Aorta (tissue), 5 donors: ENCODE measurements at regions not wholly inside any gene's neighbourhood (a gene's known extent, or its start where the extent isn't known, plus 50 kb on each side); places are given as distances from the start of the nearest gene placed in this dataset.

Experiments used
- ATAC-seq: fragments of 200-7000 bp; cut with Tn5 transposase; one replicate; pipeline ENCODE4 v1.9.1; 2022; ENCODE audit warnings: moderate library complexity; ENCODE audit not compliant: low FRiP score
- DNase-seq, 2 donors: peaks; one replicate each; pipeline ENCODE4 v3.0.0-alpha.2; 2020
- H3K27ac ChIP-seq, 2 donors: one replicate each; pipeline ENCODE4 v1.5.1; 2013; ENCODE audit warnings: low read length in 2 of 2, mild to moderate bottlenecking in 2 of 2, moderate library complexity in 2 of 2, control low read depth in 1 of 2, inconsistent platforms in 1 of 2, low read depth in 1 of 2
- H3K27me3 ChIP-seq, 2 donors: one replicate each; pipeline ENCODE4 v1.6.1; 2013; ENCODE audit warnings: control low read depth in 1 of 2, low read length in 1 of 2, mild to moderate bottlenecking in 1 of 2, moderate library complexity in 1 of 2; ENCODE audit not compliant: insufficient read depth in 2 of 2, control insufficient read depth in 1 of 2
- H3K36me3 ChIP-seq, 2 donors: one replicate each; pipeline ENCODE4 v1.6.1; 2013; ENCODE audit warnings: control low read depth in 1 of 2, low read length in 1 of 2, mild to moderate bottlenecking in 1 of 2; ENCODE audit not compliant: insufficient read depth in 2 of 2, control insufficient read depth in 1 of 2
- H3K4me1 ChIP-seq, 2 donors: one replicate each; pipeline ENCODE4 v1.6.1; 2013; ENCODE audit warnings: low read length in 2 of 2, control low read depth in 1 of 2, mild to moderate bottlenecking in 1 of 2, moderate library complexity in 1 of 2; ENCODE audit not compliant: insufficient read depth in 2 of 2, control insufficient read depth in 1 of 2
- H3K4me3 ChIP-seq, 2 donors: one replicate each; pipeline ENCODE4 v1.5.1; 2013; ENCODE audit warnings: low read length in 2 of 2, control low read depth in 1 of 2, mild to moderate bottlenecking in 1 of 2
- H3K9me3 ChIP-seq: one replicate; pipeline ENCODE4 v1.6.1; 2013; ENCODE audit warnings: mild to moderate bottlenecking, low read length; ENCODE audit not compliant: control insufficient read depth
- WGBS, 2 donors: extraction: QIAGEN DNeasy Blood & Tissue Kit; methylation state at CpG; one replicate each; pipeline ENCODE4 v1.1.7; 2013; 5-methylcytosine and 5-hydroxymethylcytosine counted together
- intact Hi-C, 2 donors: fragments of 100-400 bp; cut with DNase I; formaldehyde crosslinking; loops; one replicate each; pipeline versions ENCODE4 v1.14.2 to v1.15.0; 2022
- donor health status: healthy with polysubstance abuse.
- donor health status: Bipolar disorder and iron deficiency.
- donor health status: DM: no; HTN: no; CAD: no.
- donor health status: DM: no; HTN: no; CAD: no.
- donor health status: DM: yes; HTN: yes; CAD: no.

GRCh38 chr12:105451211-105451610 is 120.7 kb downstream of the C12orf75 start:
- ATAC-seq (peak; percentile 28), DNase-seq (no peak)
- H3K9me3 ChIP-seq = no peaks in the 10 kb centered on the region
- H3K27me3 ChIP-seq = no peaks in the 10 kb centered on the region
- no peak overlapping the region for H3K4me3 ChIP-seq
- intact Hi-C loops = no loop called here
- 50 to 89% methylated on average over 3 of the region's 3 CpGs for WGBS, 2 donors
- H3K4me1 ChIP-seq = no peaks in the 10 kb centered on the region
- no peaks in the 10 kb centered on the region for H3K36me3 ChIP-seq
- no peak overlapping the region for H3K27ac ChIP-seq

DNA sequence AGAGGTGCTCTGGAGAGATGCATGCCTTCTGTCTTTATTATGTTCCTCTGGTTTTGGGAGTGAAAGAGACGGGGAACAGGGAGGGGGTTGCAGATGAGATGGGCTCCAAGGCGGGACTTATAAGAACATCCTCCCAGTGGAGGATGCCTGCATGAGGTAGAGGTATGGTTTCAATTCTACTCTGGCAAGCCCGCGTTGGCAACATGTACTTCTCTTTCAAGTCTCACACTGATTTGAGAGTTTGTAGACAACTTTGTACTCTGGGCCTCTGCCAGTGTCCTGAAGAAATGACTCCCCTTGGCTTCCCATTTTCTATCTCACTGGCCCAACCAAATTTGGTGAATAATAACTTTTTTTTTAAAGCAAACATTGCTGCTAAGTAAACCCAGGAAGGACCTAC is 121.3 kb downstream of the C12orf75 start:
- ATAC-seq (peak; percentile 45), DNase-seq (no peak)
- H3K4me1 ChIP-seq = no peaks in the 10 kb centered on the region
- H3K27ac ChIP-seq = no peak overlapping the region
- H3K4me3 ChIP-seq = no peak overlapping the region
- H3K36me3 ChIP-seq = no peaks in the 10 kb centered on the region
- WGBS, 2 donors = 64 to 96% methylated on average over 4 of the region's 4 CpGs
- no peaks in the 10 kb centered on the region for H3K27me3 ChIP-seq
- intact Hi-C loops = no loop called here
- no peaks in the 10 kb centered on the region for H3K9me3 ChIP-seq

- 86 to 91% methylated on average over 1 of the region's 1 CpG for WGBS, 2 donors
- Histone ChIP-seq H3K27me3 (no peaks in the 10 kb centered on the region), H3K4me1 (peaks cover 0 to 3% of the 10 kb centered on the region in 2 donors), H3K9me3 (no peaks in the 10 kb centered on the region), H3K4me3 (no peak overlapping the region), H3K27ac (no peak overlapping the region), H3K36me3 (no peaks in the 10 kb centered on the region)
- intact Hi-C loops = no loop called here
- ATAC-seq (no peak), DNase-seq (no peak)
Observed at GRCh38 chr12:105453316-105453715, 122.8 kb downstream of the C12orf75 start.

DNA sequence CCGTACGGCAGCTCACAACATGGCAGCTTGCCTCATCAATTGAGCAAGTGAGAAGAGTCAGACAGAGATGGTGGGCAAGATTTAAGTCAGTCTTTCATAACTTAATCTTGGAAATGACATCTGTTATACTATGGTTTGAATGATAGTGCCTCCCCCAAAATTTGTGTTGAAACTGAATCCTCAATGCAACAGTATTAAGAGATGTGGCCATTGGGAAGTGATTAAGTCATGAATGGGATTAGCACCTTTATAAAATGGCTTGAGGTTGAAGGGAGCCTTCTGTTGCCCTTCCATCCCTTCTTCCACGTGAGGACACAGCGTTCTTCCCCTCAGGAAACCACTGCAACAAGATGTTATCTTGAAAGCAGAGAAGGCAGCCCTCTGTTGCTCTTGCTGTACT is 124.2 kb downstream of the C12orf75 start:
- no peak overlapping the region for H3K4me3 ChIP-seq
- WGBS, 2 donors = 84 to 94% methylated on average over 4 of the region's 4 CpGs
- H3K36me3 ChIP-seq = no peaks in the 10 kb centered on the region
- DNase-seq (no peak), ATAC-seq (no peak)
- H3K4me1 ChIP-seq = peaks cover 0 to 3% of the 10 kb centered on the region in 2 donors
- intact Hi-C loops = no loop called here
- no peaks in the 10 kb centered on the region for H3K27me3 ChIP-seq
- H3K9me3 ChIP-seq = no peaks in the 10 kb centered on the region
- no peak overlapping the region for H3K27ac ChIP-seq

DNA sequence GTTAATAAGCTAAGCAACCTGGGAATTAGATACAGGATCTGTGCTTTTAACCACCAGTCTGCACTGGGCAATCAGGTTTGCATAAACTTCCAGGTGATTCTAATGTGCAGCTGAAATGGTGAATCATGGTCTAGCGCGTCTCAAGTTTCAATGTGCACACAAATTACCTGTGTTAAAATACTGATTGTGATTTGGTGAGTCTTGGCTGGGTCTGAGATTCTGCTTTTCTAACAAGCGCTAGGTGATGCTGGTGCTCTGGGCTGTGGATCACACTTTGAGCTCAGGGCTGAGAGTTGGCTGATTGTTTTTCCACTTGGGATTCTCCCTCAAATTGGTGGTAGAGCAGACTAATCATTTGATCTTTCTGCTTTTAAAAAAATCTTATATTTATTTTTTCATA is 124.8 kb downstream of the C12orf75 start:
- Histone ChIP-seq H3K9me3 (no peaks in the 10 kb centered on the region), H3K36me3 (no peaks in the 10 kb centered on the region), H3K27ac (no peak overlapping the region), H3K4me1 (peaks cover 0 to 3% of the 10 kb centered on the region in 2 donors), H3K4me3 (no peak overlapping the region), H3K27me3 (no peaks in the 10 kb centered on the region)
- intact Hi-C loops = no loop called here
- ATAC-seq (no peak), DNase-seq (no peak)
- 97 to 98% methylated on average over 3 of the region's 3 CpGs for WGBS, 2 donors

- H3K4me1 ChIP-seq = peaks cover 0 to 3% of the 10 kb centered on the region in 2 donors
- ATAC-seq = no peak
- H3K27me3 ChIP-seq = no peaks in the 10 kb centered on the region
- no peak overlapping the region for H3K4me3 ChIP-seq
- H3K9me3 ChIP-seq = no peaks in the 10 kb centered on the region
- H3K27ac ChIP-seq = no peak overlapping the region
- no peaks in the 10 kb centered on the region for H3K36me3 ChIP-seq
- DNase-seq = no peak
- intact Hi-C loops = no loop called here
Observed at GRCh38 chr12:105457026-105457425, 126.5 kb downstream of the C12orf75 start.

DNA sequence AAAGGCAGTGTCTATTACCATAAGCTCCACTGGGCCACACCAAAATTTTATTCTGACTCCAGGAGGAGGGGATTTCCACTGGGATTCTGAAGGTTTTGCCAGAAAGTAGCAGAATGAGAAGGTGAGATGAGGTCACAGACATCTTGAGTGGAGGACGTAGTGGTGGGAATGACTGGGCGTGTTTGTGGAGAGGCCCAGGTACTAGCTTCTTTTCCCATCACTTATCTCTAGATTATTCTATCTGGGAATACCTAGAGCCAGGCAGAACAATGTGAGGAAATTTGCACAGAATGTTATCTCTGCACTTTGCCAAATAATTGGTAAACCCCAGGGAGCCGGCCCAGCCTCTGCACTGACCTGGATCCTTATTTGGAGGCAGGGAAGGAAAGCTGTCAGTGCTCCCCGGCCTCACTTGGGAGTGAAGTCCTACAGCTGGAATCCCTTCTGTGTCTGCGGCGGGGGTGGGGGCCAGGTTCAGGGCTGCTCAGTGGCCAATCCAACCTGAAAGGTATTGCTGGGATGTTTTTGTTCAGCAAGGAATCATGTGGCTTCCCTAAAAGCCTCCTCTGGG is 129.4 kb downstream of the C12orf75 start:
- Histone ChIP-seq H3K27me3 (no peaks in the 10 kb centered on the region), H3K4me1 (peaks cover 0 to 3% of the 10 kb centered on the region in 2 donors), H3K9me3 (no peaks in the 10 kb centered on the region), H3K4me3 (no peak overlapping the region), H3K27ac (no peak overlapping the region), H3K36me3 (no peaks in the 10 kb centered on the region)
- ATAC-seq (no peak), DNase-seq (no peak)
- WGBS, 2 donors = 45 to 48% methylated on average over 6 of the region's 6 CpGs
- intact Hi-C loops = no loop called here

DNA sequence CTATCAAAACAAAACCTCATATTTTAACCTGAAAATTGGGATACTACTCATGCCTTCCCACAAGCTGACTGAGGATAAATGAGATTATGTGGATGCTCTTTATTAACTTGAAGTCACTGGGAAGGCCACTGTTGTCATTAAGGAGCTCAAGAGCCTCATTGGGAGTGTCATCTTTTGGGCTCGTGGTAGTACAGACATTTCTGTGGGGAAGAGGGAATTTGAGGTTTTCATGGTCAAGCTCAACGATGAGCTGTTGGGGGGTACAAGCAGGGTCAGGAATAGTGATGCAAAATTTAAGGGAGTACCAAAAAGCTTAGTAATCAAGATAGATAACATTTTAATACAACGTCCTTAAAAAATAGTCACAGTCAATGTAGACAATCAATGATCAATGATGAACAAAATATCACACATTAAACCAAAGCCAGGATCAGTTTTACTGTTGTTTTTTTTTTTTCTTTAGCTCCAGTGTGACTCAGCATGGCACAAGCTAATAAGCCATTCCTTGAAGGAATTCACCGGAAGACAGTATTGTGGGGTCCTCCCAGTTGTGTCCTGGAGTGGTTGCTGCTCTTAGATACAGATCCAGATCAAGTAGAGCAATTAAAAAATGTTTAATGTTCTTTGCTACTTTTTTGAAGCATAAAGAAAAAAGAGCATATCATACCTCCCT is 130.9 kb downstream of the C12orf75 start:
- peaks cover 0 to 3% of the 10 kb centered on the region in 2 donors for H3K4me1 ChIP-seq
- WGBS, 2 donors = 92 to 95% methylated on average over 4 of the region's 4 CpGs

More for the DNA sequence above, 130.9 kb downstream of the C12orf75 start:
- ATAC-seq (no peak), DNase-seq (no peak)
- H3K27ac ChIP-seq = no peak overlapping the region
- no peaks in the 10 kb centered on the region for H3K36me3 ChIP-seq
- intact Hi-C loops = no loop called here
- no peaks in the 10 kb centered on the region for H3K27me3 ChIP-seq
- H3K9me3 ChIP-seq = no peaks in the 10 kb centered on the region
- no peak overlapping the region for H3K4me3 ChIP-seq
